ENCODE measurements at regions not wholly inside any gene's neighbourhood (a gene's known extent, or its start where the extent isn't known, plus 50 kb on each side); places are given as distances from the start of the nearest gene placed in this dataset.

DNA sequence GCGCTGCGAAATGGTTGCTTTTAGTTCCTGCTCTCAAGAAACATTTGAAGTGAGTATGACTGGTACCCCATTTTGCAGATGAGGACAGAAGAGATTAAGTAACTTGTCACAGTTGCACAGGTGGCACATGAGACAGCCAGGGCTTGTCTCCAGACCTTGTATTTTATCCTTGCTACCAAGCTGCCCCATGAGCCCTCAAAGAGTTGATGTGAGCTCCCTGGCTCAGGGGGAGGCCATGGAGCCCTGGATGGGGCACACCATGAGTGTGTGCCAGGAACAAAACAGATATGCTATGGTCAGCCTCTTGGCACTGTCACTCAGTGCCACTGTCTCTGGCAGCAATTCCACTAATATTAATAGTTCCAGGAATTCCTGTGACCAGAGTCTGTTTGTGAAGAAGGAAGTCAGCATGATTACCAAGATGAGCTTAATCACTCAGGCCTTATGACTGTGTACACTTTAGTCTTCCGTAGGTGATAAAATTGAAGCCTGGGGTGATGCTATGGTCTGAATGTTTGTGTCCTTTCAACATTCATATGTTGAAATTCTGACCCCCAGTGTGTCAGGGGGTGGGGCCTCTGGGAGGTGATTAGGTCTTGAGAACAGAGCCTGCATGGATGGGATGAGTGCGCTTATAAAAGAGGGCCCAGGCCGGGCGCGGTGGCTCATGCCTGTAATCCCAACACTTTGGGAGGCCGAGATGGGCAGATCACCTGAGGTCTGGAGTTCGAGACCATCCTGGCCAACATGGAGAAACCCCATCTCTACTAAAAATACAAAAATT, 806.8 kb downstream of the AACS start:
- DNase-seq (ENCODE audit: low read depth in 1 of 2, low spot score in 1 of 2): no peak
- H3K4me3 ChIP-seq (replicated peaks; ENCODE audit: insufficient read depth, low read length): no peak overlapping the region
- H3K27me3 ChIP-seq (ENCODE audit: insufficient read depth, poor library complexity, severe bottlenecking): no peaks in the 10 kb centered on the region
- no peak overlapping the region for H3K27ac ChIP-seq (replicated peaks)
- TF ChIP-seq, protein P1, sequence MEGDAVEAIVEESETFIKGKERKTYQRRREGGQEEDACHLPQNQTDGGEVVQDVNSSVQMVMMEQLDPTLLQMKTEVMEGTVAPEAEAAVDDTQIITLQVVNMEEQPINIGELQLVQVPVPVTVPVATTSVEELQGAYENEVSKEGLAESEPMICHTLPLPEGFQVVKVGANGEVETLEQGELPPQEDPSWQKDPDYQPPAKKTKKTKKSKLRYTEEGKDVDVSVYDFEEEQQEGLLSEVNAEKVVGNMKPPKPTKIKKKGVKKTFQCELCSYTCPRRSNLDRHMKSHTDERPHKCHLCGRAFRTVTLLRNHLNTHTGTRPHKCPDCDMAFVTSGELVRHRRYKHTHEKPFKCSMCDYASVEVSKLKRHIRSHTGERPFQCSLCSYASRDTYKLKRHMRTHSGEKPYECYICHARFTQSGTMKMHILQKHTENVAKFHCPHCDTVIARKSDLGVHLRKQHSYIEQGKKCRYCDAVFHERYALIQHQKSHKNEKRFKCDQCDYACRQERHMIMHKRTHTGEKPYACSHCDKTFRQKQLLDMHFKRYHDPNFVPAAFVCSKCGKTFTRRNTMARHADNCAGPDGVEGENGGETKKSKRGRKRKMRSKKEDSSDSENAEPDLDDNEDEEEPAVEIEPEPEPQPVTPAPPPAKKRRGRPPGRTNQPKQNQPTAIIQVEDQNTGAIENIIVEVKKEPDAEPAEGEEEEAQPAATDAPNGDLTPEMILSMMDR (IDR thresholded peaks at IDR 0.05; ENCODE audit: insufficient read depth, low read length): no peak
- TF ChIP-seq REST (IDR thresholded peaks at IDR 0.05; ENCODE audit: insufficient replicate concordance, low read depth): no peak
- no peak for TF ChIP-seq GABPA (IDR thresholded peaks at IDR 0.05; ENCODE audit: low read depth)
- no peak for TF ChIP-seq SPI1 (IDR thresholded peaks at IDR 0.05; ENCODE audit: borderline replicate concordance, low read depth)
- TF ChIP-seq POLR2AphosphoS5 (IDR thresholded peaks at IDR 0.05; ENCODE audit: low read depth): no peak

GRCh38 chr12:125873016-125873415, 807.8 kb downstream of the AACS start:
- no peak for DNase-seq (ENCODE audit: low read depth in 1 of 2, low spot score in 1 of 2)

DNA sequence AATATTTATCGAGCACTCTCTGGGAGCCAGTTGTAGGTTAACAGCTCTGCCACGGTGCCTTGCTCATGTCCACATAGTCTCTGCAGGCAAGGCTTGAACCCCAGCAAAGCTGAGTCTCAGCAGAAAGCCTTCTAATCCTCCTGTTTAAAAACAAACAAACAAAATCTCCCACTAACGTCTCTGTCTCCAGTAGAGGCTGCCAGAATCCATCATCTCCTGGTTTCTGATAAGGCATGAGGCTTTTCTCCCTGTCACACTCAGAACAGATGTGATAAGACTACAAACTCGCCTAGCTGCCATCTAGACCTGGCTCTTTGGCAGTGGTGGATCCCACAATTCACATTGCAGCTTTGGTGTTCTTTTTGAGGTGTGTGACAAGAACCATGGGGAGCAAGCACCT, 813.2 kb downstream of the AACS start:
- Histone ChIP-seq H3K27ac (replicated peaks) (no peak overlapping the region), H3K4me3 (replicated peaks; ENCODE audit: insufficient read depth, low read length) (no peak overlapping the region), H3K27me3 (ENCODE audit: insufficient read depth, poor library complexity, severe bottlenecking) (no peaks in the 10 kb centered on the region)
- TF ChIP-seq SPI1 (IDR thresholded peaks at IDR 0.05; ENCODE audit: borderline replicate concordance, low read depth) (no peak), POLR2AphosphoS5 (IDR thresholded peaks at IDR 0.05; ENCODE audit: low read depth) (no peak), GABPA (IDR thresholded peaks at IDR 0.05; ENCODE audit: low read depth) (no peak)
- TF ChIP-seq, protein P1 (IDR thresholded peaks at IDR 0.05; ENCODE audit: insufficient read depth, low read length): no peak
- DNase-seq (ENCODE audit: low read depth in 1 of 2, low spot score in 1 of 2): no peak

More at GRCh38 chr12:125873016-125873415, 807.8 kb downstream of the AACS start:
- H3K27me3 ChIP-seq (ENCODE audit: insufficient read depth, poor library complexity, severe bottlenecking): no peaks in the 10 kb centered on the region
- TF ChIP-seq REST (IDR thresholded peaks at IDR 0.05; ENCODE audit: insufficient replicate concordance, low read depth): no peak
- TF ChIP-seq, protein P1 (IDR thresholded peaks at IDR 0.05; ENCODE audit: insufficient read depth, low read length): no peak
- no peak for TF ChIP-seq GABPA (IDR thresholded peaks at IDR 0.05; ENCODE audit: low read depth)
- no peak for TF ChIP-seq SPI1 (IDR thresholded peaks at IDR 0.05; ENCODE audit: borderline replicate concordance, low read depth)
- TF ChIP-seq POLR2AphosphoS5 (IDR thresholded peaks at IDR 0.05; ENCODE audit: low read depth): no peak
- no peak overlapping the region for H3K4me3 ChIP-seq (replicated peaks; ENCODE audit: insufficient read depth, low read length)
- no peak overlapping the region for H3K27ac ChIP-seq (replicated peaks)

Data from HL-60 (cell line).